Spleen (tissue), 7 donors: ENCODE measurements at regions not wholly inside any gene's neighbourhood (a gene's known extent, or its start where the extent isn't known, plus 50 kb on each side); places are given as distances from the start of the nearest gene placed in this dataset.

ENCODE experiments used
- POLR2A ChIP-seq, 3 donors: fragments of 450-650 bp; IDR thresholded peaks; one replicate each; pipeline ENCODE4 v1.5.1; 2017; ENCODE audit warnings: antibody characterized with exemption in 3 of 3, mild to moderate bottlenecking in 1 of 3
- POLR2AphosphoS5 ChIP-seq, 3 donors: sonication (generic); formaldehyde crosslinking; IDR thresholded peaks; one replicate each; pipeline ENCODE4 v1.5.1; 2017; ENCODE audit warnings: antibody characterized with exemption in 3 of 3
- TF ChIP-seq, protein P1 (sequence below), 11 experiments: fragments of 200-600 bp in 7 of 11; fragments of 450-650 bp in 4 of 11; sonication (generic) in 4 of 11; IDR thresholded peaks in 8 of 11; conservative IDR thresholded peaks in 3 of 11; 1 replicate in 7 of 11; 2 replicates in 4 of 11; pipeline versions ENCODE4 v1.4.0 to v1.8.0; 2016 to 2021; ENCODE audit warnings: antibody characterized with exemption in 11 of 11, inconsistent platforms in 4 of 11, mild to moderate bottlenecking in 1 of 11
- donor health status: DM: no; HTN: no; CAD: no; lungs with moderate emphysema.
- donor health status: DM: no; HTN: no; CAD: no.
- donor health status: DM: no; HTN: no; CAD: no.

GRCh38 chr18:67023059-67023458, 419.2 kb upstream of the CDH19 start:
- TF ChIP-seq POLR2A (IDR thresholded peaks at IDR 0.05): no peak
- TF ChIP-seq, protein P1, sequence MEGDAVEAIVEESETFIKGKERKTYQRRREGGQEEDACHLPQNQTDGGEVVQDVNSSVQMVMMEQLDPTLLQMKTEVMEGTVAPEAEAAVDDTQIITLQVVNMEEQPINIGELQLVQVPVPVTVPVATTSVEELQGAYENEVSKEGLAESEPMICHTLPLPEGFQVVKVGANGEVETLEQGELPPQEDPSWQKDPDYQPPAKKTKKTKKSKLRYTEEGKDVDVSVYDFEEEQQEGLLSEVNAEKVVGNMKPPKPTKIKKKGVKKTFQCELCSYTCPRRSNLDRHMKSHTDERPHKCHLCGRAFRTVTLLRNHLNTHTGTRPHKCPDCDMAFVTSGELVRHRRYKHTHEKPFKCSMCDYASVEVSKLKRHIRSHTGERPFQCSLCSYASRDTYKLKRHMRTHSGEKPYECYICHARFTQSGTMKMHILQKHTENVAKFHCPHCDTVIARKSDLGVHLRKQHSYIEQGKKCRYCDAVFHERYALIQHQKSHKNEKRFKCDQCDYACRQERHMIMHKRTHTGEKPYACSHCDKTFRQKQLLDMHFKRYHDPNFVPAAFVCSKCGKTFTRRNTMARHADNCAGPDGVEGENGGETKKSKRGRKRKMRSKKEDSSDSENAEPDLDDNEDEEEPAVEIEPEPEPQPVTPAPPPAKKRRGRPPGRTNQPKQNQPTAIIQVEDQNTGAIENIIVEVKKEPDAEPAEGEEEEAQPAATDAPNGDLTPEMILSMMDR (IDR thresholded peaks at IDR 0.05 in 8 of 11, conservative IDR thresholded peaks at IDR 0.05 in 3 of 11): no peak
- TF ChIP-seq POLR2AphosphoS5 (IDR thresholded peaks at IDR 0.05): no peak
